Progenitor cell of endocrine pancreas (in vitro differentiated cells): ENCODE measurements at regions not wholly inside any gene's neighbourhood (a gene's known extent, or its start where the extent isn't known, plus 50 kb on each side); places are given as distances from the start of the nearest gene placed in this dataset.

Experiments
- DNase-seq: peaks from one replicate; pipeline ENCODE4 v3.0.0; 2021; ENCODE audit warnings: low spot score; ENCODE audit not compliant: unreplicated experiment
- H3K27ac Mint-ChIP-seq: 2 replicates; pipeline ENCODE4 v1.8.0; 2021; ENCODE audit warnings: mild to moderate bottlenecking, moderate library complexity, mixed read lengths
- H3K27me3 Mint-ChIP-seq: 2 replicates; pipeline ENCODE4 v1.8.0; 2021; ENCODE audit warnings: mixed read lengths
- H3K36me3 Mint-ChIP-seq: 2 replicates; pipeline ENCODE4 v1.8.0; 2022; ENCODE audit warnings: mixed read lengths; ENCODE audit not compliant: insufficient read depth
- H3K4me1 Mint-ChIP-seq: 2 replicates; pipeline ENCODE4 v1.8.0; 2021; ENCODE audit warnings: low read depth, mixed read lengths
- H3K4me3 Mint-ChIP-seq: 2 replicates; pipeline ENCODE4 v1.8.0; 2021; ENCODE audit warnings: low read depth, mild to moderate bottlenecking, moderate library complexity, mixed read lengths
- H3K9me3 Mint-ChIP-seq: 2 replicates; pipeline ENCODE4 v1.8.0; 2021; ENCODE audit warnings: low read depth, mixed read lengths
- CTCF ChIP-seq: fragments of 200-600 bp; sonication (generic); IDR thresholded peaks from one replicate; pipeline ENCODE4 v1.5.0; 2021; ENCODE audit warnings: antibody characterized with exemption, mild to moderate bottlenecking; ENCODE audit not compliant: unreplicated experiment

GRCh38 chr7:67738958-67739357 is 742.3 kb downstream of the TYW1 start:
- Mint-ChIP-seq H3K9me3 (no peaks in the 10 kb centered on the region), H3K27ac (no peak overlapping the region), H3K36me3 (no peaks in the 10 kb centered on the region), H3K27me3 (no peaks in the 10 kb centered on the region), H3K4me3 (no peak overlapping the region), H3K4me1 (no peaks in the 10 kb centered on the region)
- no peak for TF ChIP-seq CTCF
- DNase-seq: no peak

GRCh38 chr7:67743501-67743900 is 746.9 kb downstream of the TYW1 start:
- Mint-ChIP-seq H3K36me3 (no peaks in the 10 kb centered on the region), H3K27me3 (no peaks in the 10 kb centered on the region), H3K9me3 (no peaks in the 10 kb centered on the region), H3K4me1 (no peaks in the 10 kb centered on the region), H3K27ac (no peak overlapping the region), H3K4me3 (no peak overlapping the region)
- DNase-seq: no peak
- TF ChIP-seq CTCF: no peak

GRCh38 chr7:67752227-67752626 is 755.6 kb downstream of the TYW1 start:
- no peaks in the 10 kb centered on the region for H3K4me1 Mint-ChIP-seq
- peaks cover 21% of the 10 kb centered on the region for H3K9me3 Mint-ChIP-seq
- H3K36me3 Mint-ChIP-seq: no peaks in the 10 kb centered on the region
- DNase-seq: no peak
- no peak overlapping the region for H3K27ac Mint-ChIP-seq
- no peak overlapping the region for H3K4me3 Mint-ChIP-seq
- no peaks in the 10 kb centered on the region for H3K27me3 Mint-ChIP-seq
- no peak for TF ChIP-seq CTCF

GRCh38 chr7:67753891-67754290 is 757.3 kb downstream of the TYW1 start:
- TF ChIP-seq CTCF: no peak
- no peak for DNase-seq
- no peak overlapping the region for H3K27ac Mint-ChIP-seq
- H3K4me1 Mint-ChIP-seq: peaks cover 5% of the 10 kb centered on the region
- peaks cover 1% of the 10 kb centered on the region for H3K36me3 Mint-ChIP-seq
- no peaks in the 10 kb centered on the region for H3K27me3 Mint-ChIP-seq
- H3K4me3 Mint-ChIP-seq: no peak overlapping the region
- H3K9me3 Mint-ChIP-seq: peaks cover 25% of the 10 kb centered on the region

- H3K4me3 Mint-ChIP-seq: no peak overlapping the region
- DNase-seq: no peak
- H3K4me1 Mint-ChIP-seq: peaks cover 5% of the 10 kb centered on the region
- H3K27ac Mint-ChIP-seq: no peak overlapping the region
- H3K36me3 Mint-ChIP-seq: peaks cover 1% of the 10 kb centered on the region
- peaks cover 20% of the 10 kb centered on the region for H3K9me3 Mint-ChIP-seq
- TF ChIP-seq CTCF: no peak
- no peaks in the 10 kb centered on the region for H3K27me3 Mint-ChIP-seq
Observed at GRCh38 chr7:67754651-67755050, 758.0 kb downstream of the TYW1 start.
